ENCODE measurements at regions not wholly inside any gene's neighbourhood (a gene's known extent, or its start where the extent isn't known, plus 50 kb on each side); places are given as distances from the start of the nearest gene placed in this dataset.

- Histone ChIP-seq H3K79me2 (ENCODE audit: insufficient read depth, low read depth) (no peaks in the 10 kb centered on the region), H3K27me3 (ENCODE audit: insufficient read depth, low read depth) (no peaks in the 10 kb centered on the region), H4K20me1 (ENCODE audit: insufficient read depth) (no peaks in the 10 kb centered on the region), H3K4me2 (no peak overlapping the region), H3K4me1 (ENCODE audit: low read depth, poor library complexity, severe bottlenecking) (no peaks in the 10 kb centered on the region), H3K9ac (no peak overlapping the region), H3K4me3 (IDR thresholded peaks at IDR 0.05; ENCODE audit: insufficient read depth, low read depth, low read length) (no peak overlapping the region), H3K36me3 (ENCODE audit: insufficient read depth) (no peaks in the 10 kb centered on the region), H3K27ac (no peak overlapping the region), H2AFZ (ENCODE audit: low read depth) (no peak overlapping the region)
- TF ChIP-seq, protein P1, sequence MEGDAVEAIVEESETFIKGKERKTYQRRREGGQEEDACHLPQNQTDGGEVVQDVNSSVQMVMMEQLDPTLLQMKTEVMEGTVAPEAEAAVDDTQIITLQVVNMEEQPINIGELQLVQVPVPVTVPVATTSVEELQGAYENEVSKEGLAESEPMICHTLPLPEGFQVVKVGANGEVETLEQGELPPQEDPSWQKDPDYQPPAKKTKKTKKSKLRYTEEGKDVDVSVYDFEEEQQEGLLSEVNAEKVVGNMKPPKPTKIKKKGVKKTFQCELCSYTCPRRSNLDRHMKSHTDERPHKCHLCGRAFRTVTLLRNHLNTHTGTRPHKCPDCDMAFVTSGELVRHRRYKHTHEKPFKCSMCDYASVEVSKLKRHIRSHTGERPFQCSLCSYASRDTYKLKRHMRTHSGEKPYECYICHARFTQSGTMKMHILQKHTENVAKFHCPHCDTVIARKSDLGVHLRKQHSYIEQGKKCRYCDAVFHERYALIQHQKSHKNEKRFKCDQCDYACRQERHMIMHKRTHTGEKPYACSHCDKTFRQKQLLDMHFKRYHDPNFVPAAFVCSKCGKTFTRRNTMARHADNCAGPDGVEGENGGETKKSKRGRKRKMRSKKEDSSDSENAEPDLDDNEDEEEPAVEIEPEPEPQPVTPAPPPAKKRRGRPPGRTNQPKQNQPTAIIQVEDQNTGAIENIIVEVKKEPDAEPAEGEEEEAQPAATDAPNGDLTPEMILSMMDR (conservative IDR thresholded peaks at IDR 0.05; ENCODE audit: low read depth, low read length) = no peak
Observed at GRCh38 chr6:167396068-167396658, 71.3 kb downstream of the TTLL2 start.

DNA sequence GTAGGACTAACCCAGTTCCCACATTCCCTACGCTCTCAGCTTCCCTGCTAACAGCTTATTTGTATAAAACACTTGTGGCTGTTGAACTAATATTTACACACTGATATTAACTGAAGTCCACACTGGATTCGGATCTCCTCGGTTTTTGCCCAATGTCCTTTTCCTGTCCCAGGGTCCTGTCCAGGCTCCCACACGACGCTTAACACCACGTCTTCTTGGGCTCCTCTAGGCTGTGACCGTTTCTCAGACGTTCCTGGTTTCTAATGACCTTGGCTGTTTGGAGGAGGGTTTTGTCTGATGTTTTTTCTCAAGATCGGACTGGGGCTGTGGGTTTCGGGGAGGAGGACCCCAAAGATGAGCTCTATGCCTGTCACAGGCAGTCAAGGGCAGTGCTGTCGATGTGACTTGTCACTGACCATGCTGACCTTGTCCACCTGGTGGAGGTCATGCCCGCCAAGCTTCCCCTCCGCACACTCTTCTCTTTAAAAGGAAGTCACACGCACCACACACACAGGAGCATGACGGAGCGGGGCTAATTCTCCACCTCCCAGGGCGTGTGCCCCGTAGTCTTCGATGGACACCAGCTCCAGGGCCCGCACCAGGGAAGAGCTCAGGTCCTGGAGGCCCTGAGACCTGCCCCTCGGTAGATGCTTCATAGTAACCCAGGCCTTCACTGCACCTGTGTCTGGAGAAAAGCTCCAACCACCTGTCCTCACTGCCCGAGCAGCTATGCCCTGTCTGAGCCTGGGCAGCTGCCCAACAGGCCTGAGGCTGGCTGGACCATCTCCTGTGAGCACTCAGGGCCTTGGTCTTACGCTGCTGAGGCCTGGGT, 72.0 kb downstream of the TTLL2 start:
- Histone ChIP-seq H3K36me3 (ENCODE audit: insufficient read depth) (no peaks in the 10 kb centered on the region), H3K27me3 (ENCODE audit: insufficient read depth, low read depth) (no peaks in the 10 kb centered on the region), H3K4me3 (IDR thresholded peaks at IDR 0.05; ENCODE audit: insufficient read depth, low read depth, low read length) (no peak overlapping the region), H3K4me1 (ENCODE audit: low read depth, poor library complexity, severe bottlenecking) (no peaks in the 10 kb centered on the region), H3K79me2 (ENCODE audit: insufficient read depth, low read depth) (no peaks in the 10 kb centered on the region), H3K4me2 (no peak overlapping the region), H2AFZ (ENCODE audit: low read depth) (no peak overlapping the region), H3K27ac (no peak overlapping the region), H4K20me1 (ENCODE audit: insufficient read depth) (no peaks in the 10 kb centered on the region), H3K9ac (no peak overlapping the region)
- TF ChIP-seq, protein P1 (conservative IDR thresholded peaks at IDR 0.05; ENCODE audit: low read depth, low read length) = no peak

- H3K4me2 ChIP-seq = no peak overlapping the region
- H3K4me3 ChIP-seq (IDR thresholded peaks at IDR 0.05; ENCODE audit: insufficient read depth, low read depth, low read length) = no peak overlapping the region
- no peaks in the 10 kb centered on the region for H3K79me2 ChIP-seq (ENCODE audit: insufficient read depth, low read depth)
- no peak overlapping the region for H3K9ac ChIP-seq
- TF ChIP-seq, protein P1 (conservative IDR thresholded peaks at IDR 0.05; ENCODE audit: low read depth, low read length) = no peak
- H4K20me1 ChIP-seq (ENCODE audit: insufficient read depth) = no peaks in the 10 kb centered on the region
- H3K36me3 ChIP-seq (ENCODE audit: insufficient read depth) = no peaks in the 10 kb centered on the region
- H3K4me1 ChIP-seq (ENCODE audit: low read depth, poor library complexity, severe bottlenecking) = no peaks in the 10 kb centered on the region
- H2AFZ ChIP-seq (ENCODE audit: low read depth) = no peak overlapping the region
- no peak overlapping the region for H3K27ac ChIP-seq
- no peaks in the 10 kb centered on the region for H3K27me3 ChIP-seq (ENCODE audit: insufficient read depth, low read depth)
Observed at GRCh38 chr6:167397712-167398111, 72.8 kb downstream of the TTLL2 start.

DNA sequence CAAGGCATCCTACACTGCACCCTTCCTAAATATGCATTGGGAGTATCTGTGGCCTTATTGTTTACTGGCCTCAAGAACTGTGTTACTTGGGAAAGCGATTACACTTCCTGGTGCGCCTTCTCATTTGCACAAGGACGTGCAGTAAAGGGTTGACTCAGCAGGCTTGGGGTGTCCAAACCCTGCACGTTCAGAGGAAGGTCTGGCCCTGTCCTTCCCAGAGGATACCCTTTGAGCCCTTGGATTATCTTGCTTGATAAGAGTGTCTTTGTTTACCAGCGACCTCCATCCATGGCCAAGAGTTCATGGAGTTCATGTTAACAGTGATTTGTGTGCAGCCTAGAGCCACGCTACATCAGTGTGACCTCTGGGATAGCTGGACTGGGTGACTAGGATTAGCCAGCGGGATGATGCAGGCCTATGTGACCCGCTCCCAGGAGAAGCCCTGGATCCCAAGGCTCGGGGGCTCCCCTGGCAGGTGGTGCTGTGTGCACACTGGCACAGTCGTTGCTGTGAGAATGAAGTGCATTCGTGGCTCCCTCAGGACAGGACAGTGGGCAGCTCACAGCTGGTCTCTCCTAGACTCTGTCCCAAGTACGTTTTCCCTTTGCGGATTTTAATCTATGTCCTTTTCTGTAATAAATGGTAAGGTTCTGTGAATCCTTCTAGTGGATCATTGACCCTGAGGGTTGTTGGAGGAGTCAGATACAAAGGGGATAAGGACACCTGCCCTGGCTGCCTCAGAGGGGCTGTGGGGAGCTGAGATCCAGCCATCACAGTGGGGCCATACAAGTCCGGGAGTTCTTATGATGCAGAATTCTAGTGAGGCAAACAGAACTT, 73.5 kb downstream of the TTLL2 start:
- H3K4me2 ChIP-seq = no peak overlapping the region

More for the DNA sequence above, 73.5 kb downstream of the TTLL2 start:
- H3K36me3 ChIP-seq (ENCODE audit: insufficient read depth) = no peaks in the 10 kb centered on the region
- no peaks in the 10 kb centered on the region for H3K4me1 ChIP-seq (ENCODE audit: low read depth, poor library complexity, severe bottlenecking)
- TF ChIP-seq, protein P1 (conservative IDR thresholded peaks at IDR 0.05; ENCODE audit: low read depth, low read length) = no peak
- no peaks in the 10 kb centered on the region for H3K27me3 ChIP-seq (ENCODE audit: insufficient read depth, low read depth)
- no peak overlapping the region for H2AFZ ChIP-seq (ENCODE audit: low read depth)
- no peaks in the 10 kb centered on the region for H4K20me1 ChIP-seq (ENCODE audit: insufficient read depth)
- no peak overlapping the region for H3K4me3 ChIP-seq (IDR thresholded peaks at IDR 0.05; ENCODE audit: insufficient read depth, low read depth, low read length)
- H3K79me2 ChIP-seq (ENCODE audit: insufficient read depth, low read depth) = no peaks in the 10 kb centered on the region
- no peak overlapping the region for H3K9ac ChIP-seq
- H3K27ac ChIP-seq = no peak overlapping the region

All from KMS-11 (cell line).